GM12872 (cell line): ENCODE measurements at regions not wholly inside any gene's neighbourhood (a gene's known extent, or its start where the extent isn't known, plus 50 kb on each side); places are given as distances from the start of the nearest gene placed in this dataset.

Source experiments
- CTCF ChIP-seq: IDR thresholded peaks from 3 replicates; pipeline ENCODE4 v1.5.1; 2011; ENCODE audit warnings: low read depth, mild to moderate bottlenecking, low read length, moderate library complexity; ENCODE audit not compliant: insufficient read depth

- no peak for TF ChIP-seq CTCF
Observed at GRCh38 chr13:107976628-107977027, 238.7 kb downstream of the LIG4 start.

GRCh38 chr13:107974409-107974808 is 240.9 kb downstream of the LIG4 start:
- TF ChIP-seq CTCF: no peak

- no peak for TF ChIP-seq CTCF
Observed at GRCh38 chr13:107969546-107969945, 245.8 kb downstream of the LIG4 start.

- TF ChIP-seq CTCF: no peak
Observed at GRCh38 chr13:107968470-107968869, 246.9 kb downstream of the LIG4 start.

- no peak for TF ChIP-seq CTCF
Observed at GRCh38 chr13:107964395-107964794, 250.9 kb downstream of the LIG4 start.

- no peak for TF ChIP-seq CTCF
Observed at GRCh38 chr13:107961849-107962608, 253.3 kb downstream of the LIG4 start.

GRCh38 chr13:107960301-107960700 is 255.0 kb downstream of the LIG4 start:
- TF ChIP-seq CTCF: no peak

- no peak for TF ChIP-seq CTCF
Observed at GRCh38 chr13:107956889-107957288, 258.4 kb downstream of the LIG4 start.
